DOHH2 (cell line): ENCODE measurements at regions not wholly inside any gene's neighbourhood (a gene's known extent, or its start where the extent isn't known, plus 50 kb on each side); places are given as distances from the start of the nearest gene placed in this dataset.

ENCODE experiments used
- H3F3A ChIP-seq: fragments of 200-600 bp; sonication (generic), shearing (Covaris generic); 2 replicates; pipeline ENCODE4 v1.6.0; 2016; ENCODE audit warnings: antibody characterized with exemption, mild to moderate bottlenecking; ENCODE audit not compliant: control insufficient read depth, insufficient read depth
- H3K27ac ChIP-seq: fragments of 200-600 bp; sonication (generic); 2 replicates; pipeline ENCODE4 v1.5.1; 2014; ENCODE audit warnings: low read depth, mild to moderate bottlenecking, low read length, moderate library complexity
- H3K27me3 ChIP-seq: fragments of 200-600 bp; sonication (generic); 2 replicates; pipeline ENCODE4 v1.6.1; 2014; ENCODE audit warnings: mild to moderate bottlenecking, low read length, mixed read lengths; ENCODE audit not compliant: control insufficient read depth
- H3K36me3 ChIP-seq: fragments of 200-600 bp; sonication (generic); 2 replicates; pipeline ENCODE4 v1.6.1; 2014; ENCODE audit warnings: mild to moderate bottlenecking, low read length, moderate library complexity, mixed read lengths; ENCODE audit not compliant: control insufficient read depth
- H3K4me1 ChIP-seq: fragments of 200-600 bp; sonication (generic); 2 replicates; pipeline ENCODE4 v1.6.1; 2014; ENCODE audit warnings: mild to moderate bottlenecking, low read length, mixed read lengths; ENCODE audit not compliant: control insufficient read depth
- H3K4me2 ChIP-seq: fragments of 200-600 bp; sonication (generic); 2 replicates; pipeline ENCODE4 v1.6.0; 2014; ENCODE audit warnings: mild to moderate bottlenecking, low read length, moderate library complexity
- H3K4me3 ChIP-seq: fragments of 200-600 bp; sonication (generic); 2 replicates; pipeline ENCODE4 v1.5.1; 2014; ENCODE audit warnings: mild to moderate bottlenecking, low read length, mixed read lengths
- H3K79me2 ChIP-seq: fragments of 200-600 bp; sonication (generic); 2 replicates; pipeline ENCODE4 v1.6.1; 2014; ENCODE audit warnings: mild to moderate bottlenecking, low read length, mixed read lengths; ENCODE audit not compliant: control insufficient read depth
- H3K9me2 ChIP-seq: fragments of 200-600 bp; sonication (generic); replicated peaks from 2 replicates; pipeline ENCODE4 v1.6.1; 2014; ENCODE audit warnings: mild to moderate bottlenecking, low read length, mixed read lengths; ENCODE audit not compliant: control insufficient read depth
- H3K9me3 ChIP-seq: fragments of 200-600 bp; sonication (generic); 2 replicates; pipeline ENCODE4 v1.6.1; 2014; ENCODE audit warnings: antibody characterized with exemption, low read length, mixed read lengths; ENCODE audit not compliant: control insufficient read depth, insufficient read depth
- H4K20me1 ChIP-seq: fragments of 200-600 bp; sonication (generic); 2 replicates; pipeline ENCODE4 v1.6.0; 2014; ENCODE audit warnings: low read depth, mild to moderate bottlenecking, antibody characterized with exemption, low read length, moderate library complexity; ENCODE audit not compliant: control insufficient read depth, insufficient read depth
- EZH2phosphoT487 ChIP-seq: fragments of 200-600 bp; sonication (generic); IDR thresholded peaks from 2 replicates; pipeline ENCODE4 v1.6.1; 2017; ENCODE audit warnings: borderline replicate concordance, mild to moderate bottlenecking, antibody characterized with exemption, low read length, moderate library complexity, mixed read lengths
- TF ChIP-seq, protein P1 (sequence below): fragments of 200-600 bp; sonication (generic); IDR thresholded peaks from one replicate; pipeline ENCODE4 v1.5.1; 2014; ENCODE audit warnings: antibody characterized with exemption, mild to moderate bottlenecking, low read depth, low read length; ENCODE audit not compliant: poor library complexity, severe bottlenecking

DNA sequence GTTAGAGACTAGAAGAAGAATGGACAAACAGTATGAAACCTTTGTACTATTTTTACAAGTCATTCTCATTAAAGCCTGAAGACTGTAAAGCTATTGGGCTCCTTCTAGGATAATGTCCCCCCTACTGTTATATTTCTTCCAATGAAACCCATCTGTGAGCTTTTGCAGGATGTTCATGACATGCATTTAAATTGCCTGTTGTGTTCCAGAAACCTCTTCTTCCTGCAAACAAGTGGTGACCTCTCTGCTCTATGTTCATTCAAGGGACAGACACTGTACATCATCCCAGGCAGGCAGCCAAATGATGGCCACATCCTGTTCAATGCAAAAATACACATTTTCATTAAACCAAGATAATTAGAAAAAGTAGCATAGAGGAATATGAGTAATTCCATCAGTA is 128.0 kb downstream of the C4orf33 start:
- TF ChIP-seq, protein P1, sequence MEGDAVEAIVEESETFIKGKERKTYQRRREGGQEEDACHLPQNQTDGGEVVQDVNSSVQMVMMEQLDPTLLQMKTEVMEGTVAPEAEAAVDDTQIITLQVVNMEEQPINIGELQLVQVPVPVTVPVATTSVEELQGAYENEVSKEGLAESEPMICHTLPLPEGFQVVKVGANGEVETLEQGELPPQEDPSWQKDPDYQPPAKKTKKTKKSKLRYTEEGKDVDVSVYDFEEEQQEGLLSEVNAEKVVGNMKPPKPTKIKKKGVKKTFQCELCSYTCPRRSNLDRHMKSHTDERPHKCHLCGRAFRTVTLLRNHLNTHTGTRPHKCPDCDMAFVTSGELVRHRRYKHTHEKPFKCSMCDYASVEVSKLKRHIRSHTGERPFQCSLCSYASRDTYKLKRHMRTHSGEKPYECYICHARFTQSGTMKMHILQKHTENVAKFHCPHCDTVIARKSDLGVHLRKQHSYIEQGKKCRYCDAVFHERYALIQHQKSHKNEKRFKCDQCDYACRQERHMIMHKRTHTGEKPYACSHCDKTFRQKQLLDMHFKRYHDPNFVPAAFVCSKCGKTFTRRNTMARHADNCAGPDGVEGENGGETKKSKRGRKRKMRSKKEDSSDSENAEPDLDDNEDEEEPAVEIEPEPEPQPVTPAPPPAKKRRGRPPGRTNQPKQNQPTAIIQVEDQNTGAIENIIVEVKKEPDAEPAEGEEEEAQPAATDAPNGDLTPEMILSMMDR = no peak
- no peak for TF ChIP-seq EZH2phosphoT487
- Histone ChIP-seq H3K9me3 (no peaks in the 10 kb centered on the region), H3K27me3 (no peaks in the 10 kb centered on the region), H3K4me3 (no peak overlapping the region), H4K20me1 (no peaks in the 10 kb centered on the region), H3K36me3 (no peaks in the 10 kb centered on the region), H3F3A (no peaks in the 10 kb centered on the region), H3K27ac (no peak overlapping the region), H3K9me2 (no peaks in the 10 kb centered on the region), H3K4me1 (no peaks in the 10 kb centered on the region), H3K4me2 (no peak overlapping the region), H3K79me2 (no peaks in the 10 kb centered on the region)

DNA sequence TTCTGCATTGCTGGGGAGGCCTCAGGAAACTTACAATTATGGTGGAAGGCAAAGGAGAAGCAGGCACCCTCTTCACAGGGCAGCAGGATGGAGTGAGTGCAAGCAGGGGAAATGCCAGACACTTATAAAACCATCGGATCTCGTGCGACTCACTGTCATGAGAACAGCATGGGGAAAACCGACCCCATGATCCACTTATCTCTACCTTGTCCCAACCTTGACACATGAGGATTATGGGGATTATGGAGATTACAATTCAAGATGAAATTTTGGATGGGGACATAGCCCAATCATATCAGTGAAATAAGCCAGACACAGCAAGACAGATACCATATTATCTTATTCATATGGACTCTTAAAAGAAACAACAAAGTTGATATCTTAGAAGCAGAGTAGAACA is 134.9 kb downstream of the C4orf33 start:
- no peaks in the 10 kb centered on the region for H3K79me2 ChIP-seq
- TF ChIP-seq, protein P1 = no peak
- H3K27me3 ChIP-seq = no peaks in the 10 kb centered on the region
- H3K36me3 ChIP-seq = no peaks in the 10 kb centered on the region
- H3K4me2 ChIP-seq = no peak overlapping the region
- H3K4me1 ChIP-seq = no peaks in the 10 kb centered on the region
- H3K4me3 ChIP-seq = no peak overlapping the region
- H4K20me1 ChIP-seq = no peaks in the 10 kb centered on the region
- no peak overlapping the region for H3K27ac ChIP-seq
- no peaks in the 10 kb centered on the region for H3F3A ChIP-seq
- no peaks in the 10 kb centered on the region for H3K9me2 ChIP-seq
- H3K9me3 ChIP-seq = no peaks in the 10 kb centered on the region

DNA sequence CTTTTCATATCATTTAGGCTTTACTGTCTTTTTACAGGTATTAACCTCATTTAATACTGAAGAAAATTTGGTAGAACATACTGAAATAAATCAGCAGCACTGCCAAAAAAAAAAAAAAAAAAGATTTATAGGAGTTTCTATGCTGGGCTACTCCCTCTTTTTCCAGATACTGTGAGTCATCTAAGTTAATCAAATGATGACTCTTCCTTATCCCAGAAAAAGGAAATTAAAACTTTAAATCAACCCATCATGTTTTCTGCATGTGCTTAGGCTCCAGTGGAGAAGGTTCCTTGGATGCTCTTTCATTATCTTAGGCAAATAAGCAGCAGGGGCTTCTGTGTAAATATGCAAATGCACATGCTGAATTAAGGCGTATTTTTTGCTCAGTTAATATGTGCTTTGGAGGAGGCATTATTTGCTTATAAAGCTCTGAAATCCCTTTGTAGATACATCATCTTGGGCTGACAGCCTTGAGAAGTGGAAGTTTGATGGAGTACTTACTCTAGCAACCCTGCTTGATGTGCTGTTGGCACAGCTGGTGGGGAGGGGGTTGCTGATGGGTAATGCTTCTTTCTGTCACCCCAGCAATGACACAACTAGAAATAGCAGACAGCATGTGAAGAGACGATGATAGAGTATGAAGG is 136.1 kb downstream of the C4orf33 start:
- Histone ChIP-seq H4K20me1 (no peaks in the 10 kb centered on the region), H3F3A (no peaks in the 10 kb centered on the region), H3K36me3 (no peaks in the 10 kb centered on the region), H3K9me2 (no peaks in the 10 kb centered on the region), H3K4me1 (no peaks in the 10 kb centered on the region), H3K4me3 (no peak overlapping the region), H3K27me3 (no peaks in the 10 kb centered on the region), H3K4me2 (no peak overlapping the region), H3K27ac (no peak overlapping the region), H3K9me3 (no peaks in the 10 kb centered on the region), H3K79me2 (no peaks in the 10 kb centered on the region)
- TF ChIP-seq EZH2phosphoT487 = no peak
- TF ChIP-seq, protein P1 = no peak
